ENCODE measurements at regions not wholly inside any gene's neighbourhood (a gene's known extent, or its start where the extent isn't known, plus 50 kb on each side); places are given as distances from the start of the nearest gene placed in this dataset.

DNA sequence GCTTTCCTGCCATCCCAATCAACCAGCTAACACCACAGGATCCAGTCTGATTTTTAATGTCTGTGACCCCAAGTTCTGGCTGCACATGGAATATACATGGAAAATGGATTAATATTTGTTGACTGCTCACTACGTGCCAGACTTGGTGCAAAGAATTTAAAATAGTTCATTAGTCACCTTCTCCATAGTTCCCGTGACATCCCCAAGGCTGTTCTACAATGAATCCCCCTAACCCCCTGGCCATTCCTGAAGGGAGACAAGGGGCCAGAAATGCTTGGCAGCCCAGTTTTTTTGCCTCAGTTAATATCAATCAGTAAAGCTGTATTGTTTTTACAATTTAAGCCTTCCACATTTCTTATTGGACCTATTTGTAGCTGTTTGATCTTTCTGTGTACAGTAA lies 71.0 kb upstream of the ST3GAL5 start:
- no peak for DNase-seq
- ChIA-PET CTCF (interaction anchor here (1.3 kb wide), 1 partner anchor 15 kb away, joined by 3 read pairs; no protein-coding TSS in a partner anchor), POLR2A (no interaction called here)
- H3K4me1 Mint-ChIP-seq (ENCODE audit: low read depth): peaks cover 7% of the 10 kb centered on the region
- H3K27ac Mint-ChIP-seq: no peak overlapping the region
- TF ChIP-seq, protein P1, sequence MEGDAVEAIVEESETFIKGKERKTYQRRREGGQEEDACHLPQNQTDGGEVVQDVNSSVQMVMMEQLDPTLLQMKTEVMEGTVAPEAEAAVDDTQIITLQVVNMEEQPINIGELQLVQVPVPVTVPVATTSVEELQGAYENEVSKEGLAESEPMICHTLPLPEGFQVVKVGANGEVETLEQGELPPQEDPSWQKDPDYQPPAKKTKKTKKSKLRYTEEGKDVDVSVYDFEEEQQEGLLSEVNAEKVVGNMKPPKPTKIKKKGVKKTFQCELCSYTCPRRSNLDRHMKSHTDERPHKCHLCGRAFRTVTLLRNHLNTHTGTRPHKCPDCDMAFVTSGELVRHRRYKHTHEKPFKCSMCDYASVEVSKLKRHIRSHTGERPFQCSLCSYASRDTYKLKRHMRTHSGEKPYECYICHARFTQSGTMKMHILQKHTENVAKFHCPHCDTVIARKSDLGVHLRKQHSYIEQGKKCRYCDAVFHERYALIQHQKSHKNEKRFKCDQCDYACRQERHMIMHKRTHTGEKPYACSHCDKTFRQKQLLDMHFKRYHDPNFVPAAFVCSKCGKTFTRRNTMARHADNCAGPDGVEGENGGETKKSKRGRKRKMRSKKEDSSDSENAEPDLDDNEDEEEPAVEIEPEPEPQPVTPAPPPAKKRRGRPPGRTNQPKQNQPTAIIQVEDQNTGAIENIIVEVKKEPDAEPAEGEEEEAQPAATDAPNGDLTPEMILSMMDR (IDR thresholded peaks at IDR 0.05): no peak
- intact Hi-C loops (cut with micrococcal nuclease): no loop called here
- H3K9me3 Mint-ChIP-seq: no peaks in the 10 kb centered on the region
- H3K36me3 Mint-ChIP-seq (ENCODE audit: low read depth): no peaks in the 10 kb centered on the region
- no peak overlapping the region for H3K4me3 Mint-ChIP-seq
- H3K27me3 Mint-ChIP-seq: no peaks in the 10 kb centered on the region
- ATAC-seq: no peak

DNA sequence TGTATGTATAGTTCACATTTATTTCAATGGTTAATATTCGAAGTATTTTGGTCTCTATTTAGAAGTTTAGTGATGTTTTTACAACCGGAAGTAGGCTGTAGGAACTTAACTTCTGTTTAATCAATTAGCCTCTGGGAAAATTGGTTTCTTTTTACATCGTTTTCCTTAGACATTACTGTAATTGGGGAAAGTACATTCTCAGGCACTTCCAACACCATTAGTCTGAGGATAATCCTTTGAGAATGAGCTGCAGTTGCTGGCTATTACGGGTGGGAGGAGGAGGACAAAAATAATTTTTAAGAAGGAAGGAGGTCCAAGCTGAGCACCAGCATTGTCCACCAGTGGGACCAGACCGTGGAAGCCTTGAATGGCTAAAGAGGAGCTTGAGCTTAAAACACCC lies 70.4 kb upstream of the ST3GAL5 start:
- H3K27me3 Mint-ChIP-seq: no peaks in the 10 kb centered on the region
- no peak overlapping the region for H3K4me3 Mint-ChIP-seq
- H3K9me3 Mint-ChIP-seq: no peaks in the 10 kb centered on the region
- no peak for DNase-seq
- no peak overlapping the region for H3K27ac Mint-ChIP-seq
- ChIA-PET POLR2A (no interaction called here), CTCF (interaction anchor here (1.1 to 1.3 kb wide), 3 partner anchors 11 to 120 kb away, joined by 3 to 4 read pairs (median 3); no protein-coding TSS in a partner anchor)
- TF ChIP-seq, protein P1 (IDR thresholded peaks at IDR 0.05): no peak
- intact Hi-C loops (cut with micrococcal nuclease): no loop called here
- ATAC-seq: no peak
- peaks cover 7% of the 10 kb centered on the region for H3K4me1 Mint-ChIP-seq (ENCODE audit: low read depth)
- H3K36me3 Mint-ChIP-seq (ENCODE audit: low read depth): no peaks in the 10 kb centered on the region

DNA sequence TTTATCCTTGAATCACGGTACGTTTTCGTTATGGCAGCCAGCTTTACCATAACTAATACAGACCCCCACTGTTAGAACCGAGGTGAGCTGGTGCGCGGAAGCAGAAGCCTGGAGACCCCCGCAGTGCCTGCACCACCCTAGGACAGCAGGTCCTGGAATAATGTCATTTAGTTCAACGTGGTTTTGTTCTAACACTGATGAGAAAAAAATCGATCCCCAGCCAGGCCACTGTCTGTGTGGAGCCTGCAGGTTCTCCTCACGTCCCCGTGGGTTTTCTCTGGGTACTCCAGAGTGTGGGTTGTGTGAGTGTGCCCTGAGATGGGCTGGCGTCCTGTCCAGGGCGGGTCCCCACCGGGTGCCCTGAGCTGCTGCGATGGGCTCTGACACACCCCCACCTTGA lies 69.9 kb upstream of the ST3GAL5 start:
- no peak for ATAC-seq
- Mint-ChIP-seq H3K4me1 (ENCODE audit: low read depth) (peaks cover 6% of the 10 kb centered on the region), H3K36me3 (ENCODE audit: low read depth) (no peaks in the 10 kb centered on the region), H3K4me3 (no peak overlapping the region), H3K9me3 (no peaks in the 10 kb centered on the region), H3K27ac (no peak overlapping the region), H3K27me3 (no peaks in the 10 kb centered on the region)
- ChIA-PET POLR2A (interaction anchor here (0.6 kb wide), 1 partner anchor 9 kb away, joined by 3 read pairs; no protein-coding TSS in a partner anchor), CTCF (interaction anchor here (1.1 to 1.3 kb wide), 2 partner anchors 11 to 121 kb away, joined by 3 to 4 read pairs; no protein-coding TSS in a partner anchor)
- DNase-seq: no peak
- TF ChIP-seq, protein P1 (IDR thresholded peaks at IDR 0.05): no peak
- intact Hi-C loops (cut with micrococcal nuclease): no loop called here

DNA sequence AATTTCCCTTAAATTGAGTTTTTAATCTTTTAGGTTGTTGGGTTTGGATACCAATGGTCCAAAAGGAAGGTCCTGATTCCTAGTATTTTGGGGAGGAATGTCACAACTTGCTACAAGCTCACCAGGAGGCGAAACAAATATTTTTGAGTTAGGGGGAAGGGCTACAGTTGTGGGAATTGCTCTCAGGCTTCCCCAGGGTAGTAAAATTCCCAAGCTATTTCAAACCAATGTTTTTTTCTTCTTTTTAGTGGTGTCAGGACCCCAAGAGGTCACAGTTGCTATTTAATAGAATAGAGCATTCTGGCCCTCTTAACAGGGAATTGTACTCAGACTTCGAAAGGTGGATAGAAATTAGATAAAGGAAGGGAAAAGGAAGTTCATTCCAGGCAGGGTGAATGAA lies 68.5 kb upstream of the ST3GAL5 start:
- H3K27ac Mint-ChIP-seq: no peak overlapping the region
- TF ChIP-seq, protein P1 (IDR thresholded peaks at IDR 0.05): no peak
- ATAC-seq: no peak
- no peaks in the 10 kb centered on the region for H3K4me1 Mint-ChIP-seq (ENCODE audit: low read depth)
- CTCF ChIA-PET: interaction anchor here (1.2 kb wide), 1 partner anchor 131 kb away, joined by 3 read pairs; no protein-coding TSS in a partner anchor
- no peak overlapping the region for H3K4me3 Mint-ChIP-seq
- no peaks in the 10 kb centered on the region for H3K27me3 Mint-ChIP-seq
- intact Hi-C loops (cut with micrococcal nuclease): no loop called here
- no peaks in the 10 kb centered on the region for H3K36me3 Mint-ChIP-seq (ENCODE audit: low read depth)
- no peaks in the 10 kb centered on the region for H3K9me3 Mint-ChIP-seq
- no peak for DNase-seq
- POLR2A ChIA-PET: no interaction called here

DNA sequence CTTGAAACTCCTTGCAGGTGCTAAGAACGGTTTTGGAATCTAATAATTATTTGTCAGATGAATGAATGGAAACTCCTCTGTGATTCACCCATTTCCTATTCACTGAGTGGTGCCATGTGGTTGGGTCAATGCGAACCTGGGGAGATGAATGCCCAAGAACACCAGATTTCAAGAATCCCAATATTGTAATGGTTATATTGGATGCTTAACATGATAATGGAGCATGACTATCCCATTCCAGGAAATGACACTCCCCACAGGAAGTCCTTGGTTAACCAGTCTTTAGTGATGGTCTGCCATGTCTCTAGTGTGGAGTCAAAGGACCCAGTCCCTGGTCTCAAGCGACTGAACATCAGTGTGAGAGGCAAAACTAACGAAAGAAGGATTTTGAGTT lies 67.9 kb upstream of the ST3GAL5 start:
- ChIA-PET POLR2A (no interaction called here), CTCF (interaction anchor here (1.2 kb wide), 1 partner anchor 130 kb away, joined by 3 read pairs; no protein-coding TSS in a partner anchor)
- no peaks in the 10 kb centered on the region for H3K9me3 Mint-ChIP-seq
- intact Hi-C loops (cut with micrococcal nuclease): no loop called here
- H3K4me3 Mint-ChIP-seq: no peak overlapping the region
- no peak for ATAC-seq
- no peaks in the 10 kb centered on the region for H3K36me3 Mint-ChIP-seq (ENCODE audit: low read depth)
- DNase-seq: no peak
- no peak overlapping the region for H3K27ac Mint-ChIP-seq
- no peaks in the 10 kb centered on the region for H3K4me1 Mint-ChIP-seq (ENCODE audit: low read depth)
- H3K27me3 Mint-ChIP-seq: no peaks in the 10 kb centered on the region
- TF ChIP-seq, protein P1 (IDR thresholded peaks at IDR 0.05): no peak
